IMR-90 (cell line): ENCODE measurements at regions not wholly inside any gene's neighbourhood (a gene's known extent, or its start where the extent isn't known, plus 50 kb on each side); places are given as distances from the start of the nearest gene placed in this dataset.
A peak's percentile ranks its signal among the peaks of the same experiment; 100 is the strongest.

Experiments used
- ATAC-seq: fragments of 200-7000 bp; cut with Tn5 transposase; 2 replicates; pipeline ENCODE4 v1.9.1; 2020; ENCODE audit warnings: low read depth, mild to moderate bottlenecking, moderate library complexity
- BruUV-seq: library from RNA; stranded (reverse); fragments of 400-500 nt; replicated peaks from 2 replicates; lab custom pipeline; 2021; lab: Mats Ljungman, UMichigan
- CTCF ChIA-PET: fragments of 300-600 bp; formaldehyde crosslinking; extraction: SDS; loops from one replicate; lab custom pipeline; 2021; ENCODE audit warnings: antibody characterized with exemption; lab: Yijun Ruan, JAX
- POLR2A ChIA-PET: fragments of 300-600 bp; sonication (Branson Sonifier 250); formaldehyde crosslinking; loops from one replicate; lab custom pipeline; 2022; ENCODE audit warnings: antibody characterized with exemption; ENCODE audit not compliant: unreplicated experiment; lab: Charles Lee
- DNase-seq: peaks from one replicate; pipeline ENCODE4 v3.0.0; 2013
- H2AFZ ChIP-seq: replicated peaks from 2 replicates; pipeline ENCODE3; 2013; ENCODE audit warnings: low read length, mild to moderate bottlenecking; ENCODE audit not compliant: poor library complexity
- H2AK5ac ChIP-seq: 2 replicates; pipeline ENCODE4 v1.6.1; 2013; ENCODE audit warnings: low read depth, low read length, inconsistent platforms
- H2AK9ac ChIP-seq: replicated peaks from 2 replicates; pipeline ENCODE3; 2013; ENCODE audit warnings: mild to moderate bottlenecking, low read depth, low read length, moderate library complexity; ENCODE audit not compliant: poor library complexity
- H2BK120ac ChIP-seq: 2 replicates; pipeline ENCODE4 v1.6.1; 2013; ENCODE audit warnings: low read depth, low read length, inconsistent platforms
- H2BK15ac ChIP-seq: 3 replicates; pipeline ENCODE4 v1.6.1; 2013; ENCODE audit warnings: low read depth, low read length, inconsistent platforms
- H2BK20ac ChIP-seq: 2 replicates; pipeline ENCODE4 v1.6.1; 2013; ENCODE audit warnings: low read depth, mild to moderate bottlenecking, inconsistent platforms, low read length, moderate library complexity
- H2BK5ac ChIP-seq: 2 replicates; pipeline ENCODE4 v1.6.1; 2013; ENCODE audit warnings: mild to moderate bottlenecking, low read depth, low read length, inconsistent platforms; ENCODE audit not compliant: poor library complexity, severe bottlenecking
- H3K14ac ChIP-seq: replicated peaks from 2 replicates; pipeline ENCODE4 v1.6.1; 2013; ENCODE audit warnings: low read depth, low read length, inconsistent platforms
- H3K18ac ChIP-seq: 2 replicates; pipeline ENCODE4 v1.6.1; 2013; ENCODE audit warnings: low read depth, low read length, control low read depth
- H3K23ac ChIP-seq: 2 replicates; pipeline ENCODE4 v1.6.1; 2013; ENCODE audit warnings: low read depth, low read length, inconsistent platforms
- H3K27ac ChIP-seq: 2 replicates; pipeline ENCODE4 v1.5.1; 2013; ENCODE audit warnings: mild to moderate bottlenecking, control low read depth, low read length; ENCODE audit not compliant: insufficient read depth
- H3K27me3 ChIP-seq: 2 replicates; pipeline ENCODE4 v1.6.1; 2013; ENCODE audit warnings: low read length; ENCODE audit not compliant: control insufficient read depth, insufficient read depth
- H3K36me3 ChIP-seq: 2 replicates; pipeline ENCODE4 v1.6.1; 2013; ENCODE audit warnings: low read length, mixed read lengths; ENCODE audit not compliant: control insufficient read depth, insufficient read depth
- H3K4ac ChIP-seq: 2 replicates; pipeline ENCODE4 v1.6.1; 2013; ENCODE audit warnings: low read depth, low read length, inconsistent platforms
- H3K4me1 ChIP-seq: 2 replicates; pipeline ENCODE4 v1.6.1; 2013; ENCODE audit warnings: low read length, mixed read lengths; ENCODE audit not compliant: control insufficient read depth, insufficient read depth
- H3K4me2 ChIP-seq: 2 replicates; pipeline ENCODE4 v1.6.1; 2013; ENCODE audit warnings: low read depth, mild to moderate bottlenecking, control low read depth, low read length, moderate library complexity
- H3K4me3 ChIP-seq: 2 replicates; pipeline ENCODE4 v1.5.1; 2013; ENCODE audit warnings: low read depth, mild to moderate bottlenecking, control low read depth, low read length, moderate library complexity; ENCODE audit not compliant: insufficient read depth
- H3K56ac ChIP-seq: 2 replicates; pipeline ENCODE4 v1.6.1; 2013; ENCODE audit warnings: low read length, inconsistent platforms; ENCODE audit not compliant: insufficient read depth; ENCODE audit errors: extremely low read depth
- H3K79me1 ChIP-seq, 2 experiments: 2 replicates each; pipeline ENCODE4 v1.6.1; 2013; ENCODE audit warnings: low read length in 2 of 2, inconsistent platforms in 1 of 2, low read depth in 1 of 2
- H3K9ac ChIP-seq: 2 replicates; pipeline ENCODE4 v1.6.1; 2013; ENCODE audit warnings: low read depth, low read length, control low read depth
- H3K9me1 ChIP-seq: 2 replicates; pipeline ENCODE4 v1.6.1; 2013; ENCODE audit warnings: low read length, inconsistent platforms; ENCODE audit not compliant: insufficient read depth
- H3K9me3 ChIP-seq: 2 replicates; pipeline ENCODE4 v1.6.1; 2013; ENCODE audit warnings: low read length; ENCODE audit not compliant: control insufficient read depth, insufficient read depth
- H4K20me1 ChIP-seq: 2 replicates; pipeline ENCODE4 v1.6.1; 2013; ENCODE audit warnings: low read length, inconsistent platforms; ENCODE audit not compliant: insufficient read depth
- H4K5ac ChIP-seq: 2 replicates; pipeline ENCODE4 v1.6.1; 2013; ENCODE audit warnings: mild to moderate bottlenecking, low read depth, low read length, control low read depth
- H4K8ac ChIP-seq, 2 experiments: 2 replicates each; pipeline ENCODE4 v1.6.1; 2013; ENCODE audit warnings: low read depth in 2 of 2, low read length in 2 of 2, control low read depth in 1 of 2, inconsistent platforms in 1 of 2
- H4K91ac ChIP-seq: 2 replicates; pipeline ENCODE4 v1.6.1; 2013; ENCODE audit warnings: low read depth, low read length, inconsistent platforms; ENCODE audit not compliant: insufficient read depth
- BHLHE40 ChIP-seq: fragments of 150-350 bp; IDR thresholded peaks from 2 replicates; pipeline ENCODE4 v1.6.1; 2016; ENCODE audit warnings: mild to moderate bottlenecking, low read depth, low read length
- CEBPB ChIP-seq: IDR thresholded peaks from 2 replicates; pipeline ENCODE4 v1.6.1; 2012; ENCODE audit warnings: low read depth, low read length, improper control_type of control experiment
- CHD1 ChIP-seq: IDR thresholded peaks from 2 replicates; pipeline ENCODE4 v1.6.1; 2012; ENCODE audit warnings: low read depth, low read length, improper control_type of control experiment
- NFE2L2 ChIP-seq: fragments of 150-350 bp; IDR thresholded peaks from 2 replicates; pipeline ENCODE4 v1.6.1; 2016; ENCODE audit warnings: low read depth, mild to moderate bottlenecking, low read length
- RCOR1 ChIP-seq: IDR thresholded peaks from 2 replicates; pipeline ENCODE4 v1.6.1; 2012; ENCODE audit warnings: mild to moderate bottlenecking, low read length, improper control_type of control experiment; ENCODE audit not compliant: insufficient replicate concordance
- WGBS, 2 experiments: methylation state at CpG; one replicate each; pipeline versions ENCODE4 v1.1.5 to v1.1.7; 2013; ENCODE audit warnings: missing lambda C conversion rate in 2 of 2; ENCODE audit not compliant: insufficient read length in 1 of 2; ENCODE audit errors: extremely low coverage in 2 of 2; 5-methylcytosine and 5-hydroxymethylcytosine counted together
- dilution Hi-C: fragments of 300-500 bp; cut with HindIII; formaldehyde crosslinking; loops from one replicate; pipeline ENCODE4 v1.14.3; 2018; ENCODE audit warnings: low sequenced_read_pairs; ENCODE audit not compliant: unreplicated experiment
- in situ Hi-C: fragments of 300-500 bp; cut with MboI; formaldehyde crosslinking; loops from 3 replicates; pipeline ENCODE4 v1.14.3; 2019; ENCODE audit warnings: low sequenced_read_pairs, inconsistent platforms, mixed read lengths
- intact Hi-C: fragments of 100-400 bp; cut with micrococcal nuclease; formaldehyde crosslinking; loops from 2 replicates; pipeline ENCODE4 v1.10.0; 2022
- TF ChIP-seq, protein P1 (sequence below): fragments of 150-350 bp; IDR thresholded peaks from 2 replicates; pipeline ENCODE4 v1.6.1; 2017; ENCODE audit warnings: mild to moderate bottlenecking, antibody characterized with exemption, low read length, low read depth

DNA sequence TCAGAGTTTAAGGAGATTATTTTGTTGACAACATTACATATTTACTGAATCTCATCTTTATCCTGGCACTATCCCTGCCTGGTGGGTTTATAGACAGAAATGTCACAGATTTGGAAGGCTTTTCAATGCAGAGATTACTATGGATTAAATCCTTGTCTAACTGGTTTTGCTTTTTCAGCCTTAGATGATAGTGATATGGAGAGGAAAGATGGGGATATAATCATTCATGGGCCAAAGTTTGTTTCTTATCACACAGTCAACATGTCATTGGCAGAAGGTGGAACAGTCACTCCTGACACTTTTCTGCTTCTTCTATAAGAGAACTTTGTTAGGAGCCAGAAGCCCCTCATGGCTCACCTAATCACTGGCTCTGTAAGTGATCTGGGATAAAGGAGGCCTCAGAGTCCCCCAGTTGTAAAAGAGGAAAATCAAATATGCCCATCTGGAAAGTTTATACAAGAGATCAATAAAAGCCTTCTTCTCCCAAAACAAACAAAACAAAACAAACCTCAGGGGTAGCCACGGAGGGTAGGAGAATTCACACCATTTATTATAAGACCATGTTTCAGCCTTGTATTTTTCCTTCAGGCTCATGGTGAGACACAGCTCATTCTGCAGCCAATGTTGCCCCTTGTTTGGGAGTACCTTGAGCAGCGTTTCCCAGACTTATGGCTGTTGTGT lies 101.2 kb downstream of the PCSK1 start:
- peaks cover 22% of the 10 kb centered on the region for H3K4me1 ChIP-seq
- no peak overlapping the region for H2AK9ac ChIP-seq
- peak overlapping the region; percentile 59; the same call in 1 of the 2 replicates for H3K23ac ChIP-seq
- DNase-seq (no peak), ATAC-seq (no peak)
- H3K79me1 ChIP-seq, result peaks cover 0 to 12% of the 10 kb centered on the region in 2 experiments; a peak in 1 of 4 replicates
- intact Hi-C loops (loop anchor here (10.0 kb wide), 2 partner anchors 157 to 217 kb away; no protein-coding TSS in a partner anchor), dilution Hi-C loops (no loop called here), in situ Hi-C loops (no loop called here)
- peak overlapping the region; percentile 29; the same call in 1 of the 2 replicates for H3K9ac ChIP-seq
- no peak overlapping the region for H3K4me3 ChIP-seq
- H3K27me3 ChIP-seq, result no peaks in the 10 kb centered on the region
- H3K9me1 ChIP-seq, result peaks cover 5% of the 10 kb centered on the region; the same call in 1 of the 2 replicates
- peak overlapping the region; percentile 73 for H3K14ac ChIP-seq
- no peak for TF ChIP-seq CEBPB
- TF ChIP-seq CHD1, result no peak
- TF ChIP-seq NFE2L2, result no peak
- no peak for TF ChIP-seq RCOR1
- TF ChIP-seq, protein P1, sequence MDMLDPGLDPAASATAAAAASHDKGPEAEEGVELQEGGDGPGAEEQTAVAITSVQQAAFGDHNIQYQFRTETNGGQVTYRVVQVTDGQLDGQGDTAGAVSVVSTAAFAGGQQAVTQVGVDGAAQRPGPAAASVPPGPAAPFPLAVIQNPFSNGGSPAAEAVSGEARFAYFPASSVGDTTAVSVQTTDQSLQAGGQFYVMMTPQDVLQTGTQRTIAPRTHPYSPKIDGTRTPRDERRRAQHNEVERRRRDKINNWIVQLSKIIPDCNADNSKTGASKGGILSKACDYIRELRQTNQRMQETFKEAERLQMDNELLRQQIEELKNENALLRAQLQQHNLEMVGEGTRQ, result no peak
- TF ChIP-seq BHLHE40, result no peak
- WGBS, 2 experiments, result 60% methylated on average over 1 of the region's 2 CpGs; no CpG with 5 or more reads in 1 of the 2 experiments
- H3K18ac ChIP-seq, result peak overlapping the region; percentile 96
- H2BK20ac ChIP-seq, result peak overlapping the region; percentile 69; the same call in 1 of the 2 replicates
- no TSS peak for BruUV-seq
- ChIA-PET CTCF (interaction anchor here (0.6 kb wide), 1 partner anchor 65 kb away, joined by 4 read pairs; no protein-coding TSS in a partner anchor), POLR2A (no interaction called here)
- H4K5ac ChIP-seq, result peak overlapping the region; percentile 90
- H4K91ac ChIP-seq, result peak overlapping the region; percentile 74
- H2AFZ ChIP-seq, result no peak overlapping the region
- peak overlapping the region; percentile 46 for H2BK5ac ChIP-seq
- peak overlapping the region; percentile 51 to 61 for H4K8ac ChIP-seq
- H3K56ac ChIP-seq, result peak overlapping the region; percentile 7; the same call in 1 of the 2 replicates
- no peak overlapping the region for H3K4me2 ChIP-seq
- peak overlapping the region; percentile 69 for H3K4ac ChIP-seq
- no peaks in the 10 kb centered on the region for H4K20me1 ChIP-seq
- H3K27ac ChIP-seq, result peak overlapping the region; percentile 56; the same call in 1 of the 2 replicates
- H2BK120ac ChIP-seq, result peak overlapping the region; percentile 78
- peak overlapping the region; percentile 86; the same call in 1 of the 2 replicates for H2AK5ac ChIP-seq
- H2BK15ac ChIP-seq, result peak overlapping the region; percentile 93; the same call in 2 of the 3 replicates
- H3K9me3 ChIP-seq, result no peaks in the 10 kb centered on the region
- H3K36me3 ChIP-seq, result no peaks in the 10 kb centered on the region
